ACHN (cell line): ENCODE measurements at regions not wholly inside any gene's neighbourhood (a gene's known extent, or its start where the extent isn't known, plus 50 kb on each side); places are given as distances from the start of the nearest gene placed in this dataset.

ENCODE experiments used
- DNase-seq: peaks from one replicate; pipeline ENCODE4 v3.0.0-alpha.2; 2015
- in situ Hi-C: cut with HindIII; loops from 2 replicates; pipeline ENCODE4 v1.10.0; 2017; ENCODE audit warnings: low sequenced_read_pairs, low pct_ligation_motif_present, low pct_unique_long_range_greater_than_20kb

GRCh38 chr1:82264802-82265201 lies 464.1 kb downstream of the ADGRL2 start:
- no peak for DNase-seq
- in situ Hi-C loops = no loop called here

- DNase-seq = no peak
- in situ Hi-C loops = no loop called here
These were observed 462.7 kb downstream of the ADGRL2 start for GRCh38 chr1:82263396-82263795.

GRCh38 chr1:82260666-82261065 lies 459.9 kb downstream of the ADGRL2 start:
- in situ Hi-C loops = no loop called here
- DNase-seq = no peak

GRCh38 chr1:82260051-82260450 lies 459.3 kb downstream of the ADGRL2 start:
- in situ Hi-C loops = no loop called here
- DNase-seq = no peak

- in situ Hi-C loops = no loop called here
- no peak for DNase-seq
These were observed 458.2 kb downstream of the ADGRL2 start for GRCh38 chr1:82258887-82259286.

GRCh38 chr1:82246050-82246449 lies 445.3 kb downstream of the ADGRL2 start:
- in situ Hi-C loops = no loop called here
- DNase-seq = no peak

GRCh38 chr1:82245345-82246014 lies 444.7 kb downstream of the ADGRL2 start:
- in situ Hi-C loops = no loop called here
- no peak for DNase-seq

- DNase-seq = no peak
- in situ Hi-C loops = no loop called here
These were observed 439.8 kb downstream of the ADGRL2 start for GRCh38 chr1:82240571-82240970.

- in situ Hi-C loops = no loop called here
These were observed 429.9 kb downstream of the ADGRL2 start for GRCh38 chr1:82230667-82231066.

GRCh38 chr1:82227306-82228095 lies 426.8 kb downstream of the ADGRL2 start:
- in situ Hi-C loops = no loop called here
- no peak for DNase-seq

More at GRCh38 chr1:82230667-82231066, 429.9 kb downstream of the ADGRL2 start:
- DNase-seq = no peak

GRCh38 chr1:82226186-82226505 lies 425.4 kb downstream of the ADGRL2 start:
- DNase-seq = no peak
- in situ Hi-C loops = no loop called here

GRCh38 chr1:82225421-82226185 lies 424.9 kb downstream of the ADGRL2 start:
- in situ Hi-C loops = no loop called here
- DNase-seq = peak; percentile 54

- in situ Hi-C loops = no loop called here
- DNase-seq = no peak
These were observed 422.4 kb downstream of the ADGRL2 start for GRCh38 chr1:82223091-82223490.

GRCh38 chr1:82221721-82222120 lies 421.0 kb downstream of the ADGRL2 start:
- DNase-seq = no peak

GRCh38 chr1:82220754-82221153 lies 420.0 kb downstream of the ADGRL2 start:
- in situ Hi-C loops = no loop called here
- DNase-seq = no peak

More at GRCh38 chr1:82221721-82222120, 421.0 kb downstream of the ADGRL2 start:
- in situ Hi-C loops = no loop called here

- no peak for DNase-seq
- in situ Hi-C loops = no loop called here
These were observed 419.1 kb downstream of the ADGRL2 start for GRCh38 chr1:82219841-82220240.

GRCh38 chr1:82218846-82219245 lies 418.1 kb downstream of the ADGRL2 start:
- in situ Hi-C loops = no loop called here

GRCh38 chr1:82215853-82216175 lies 415.1 kb downstream of the ADGRL2 start:
- in situ Hi-C loops = no loop called here
- no peak for DNase-seq

More at GRCh38 chr1:82218846-82219245, 418.1 kb downstream of the ADGRL2 start:
- DNase-seq = no peak

GRCh38 chr1:82215056-82215852 lies 414.5 kb downstream of the ADGRL2 start:
- DNase-seq = no peak
- in situ Hi-C loops = no loop called here
